Stomach smooth muscle (tissue), 2 donors: ENCODE measurements at regions not wholly inside any gene's neighbourhood (a gene's known extent, or its start where the extent isn't known, plus 50 kb on each side); places are given as distances from the start of the nearest gene placed in this dataset.

ENCODE experiments used
- H3K27ac ChIP-seq: one replicate; pipeline ENCODE4 v1.7.0; 2013; ENCODE audit warnings: mild to moderate bottlenecking, low read length, inconsistent platforms
- H3K27me3 ChIP-seq, 2 donors: one replicate each; pipeline ENCODE4 v1.7.0; 2013; ENCODE audit warnings: low read length in 2 of 2; ENCODE audit not compliant: insufficient read depth in 2 of 2, control insufficient read depth in 1 of 2
- H3K36me3 ChIP-seq, 2 donors: one replicate each; pipeline ENCODE4 v1.7.0; 2013; ENCODE audit warnings: low read length in 2 of 2; ENCODE audit not compliant: control insufficient read depth in 2 of 2, insufficient read depth in 2 of 2
- H3K4me1 ChIP-seq: one replicate; pipeline ENCODE4 v1.7.0; 2013; ENCODE audit warnings: low read length; ENCODE audit not compliant: control insufficient read depth, insufficient read depth
- H3K4me3 ChIP-seq, 2 donors: one replicate each; pipeline ENCODE4 v1.7.0; 2013; ENCODE audit warnings: low read length in 2 of 2
- H3K9ac ChIP-seq, 2 donors: one replicate each; pipeline ENCODE4 v1.7.0; 2013; ENCODE audit warnings: low read length in 2 of 2, mild to moderate bottlenecking in 1 of 2
- H3K9me3 ChIP-seq, 2 donors: one replicate each; pipeline ENCODE4 v1.7.0; 2013; ENCODE audit warnings: low read length in 2 of 2; ENCODE audit not compliant: control insufficient read depth in 2 of 2
- donor health status: healthy.
- donor health status: Pancreatic carcinoma.

DNA sequence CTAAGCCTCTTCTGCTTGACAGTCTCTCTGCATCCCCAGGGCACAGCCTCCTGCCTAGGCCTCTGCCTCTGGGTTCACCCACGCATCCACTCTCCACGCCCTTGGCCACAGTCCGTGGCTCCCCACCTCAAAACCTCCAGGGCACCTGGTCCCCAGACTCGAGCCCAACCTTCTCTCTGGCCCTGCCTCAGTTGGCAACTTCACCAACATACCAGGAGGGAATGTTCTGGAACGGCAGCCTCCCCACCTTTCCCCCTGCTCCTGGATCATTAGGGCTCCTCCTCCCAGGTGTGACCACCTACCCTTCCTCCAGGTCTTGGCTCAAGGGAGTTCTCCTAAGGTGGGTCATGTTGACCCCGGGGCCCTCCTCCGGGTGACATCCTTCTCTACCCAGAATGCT lies 69.1 kb downstream of the SOX1 start:
- no peak overlapping the region for H3K27ac ChIP-seq
- no peak overlapping the region for H3K9ac ChIP-seq
- H3K36me3 ChIP-seq = no peaks in the 10 kb centered on the region
- H3K27me3 ChIP-seq = peaks cover 12 to 13% of the 10 kb centered on the region in 2 donors
- peaks cover 4% of the 10 kb centered on the region for H3K4me1 ChIP-seq
- H3K4me3 ChIP-seq = no peak overlapping the region
- no peaks in the 10 kb centered on the region for H3K9me3 ChIP-seq

DNA sequence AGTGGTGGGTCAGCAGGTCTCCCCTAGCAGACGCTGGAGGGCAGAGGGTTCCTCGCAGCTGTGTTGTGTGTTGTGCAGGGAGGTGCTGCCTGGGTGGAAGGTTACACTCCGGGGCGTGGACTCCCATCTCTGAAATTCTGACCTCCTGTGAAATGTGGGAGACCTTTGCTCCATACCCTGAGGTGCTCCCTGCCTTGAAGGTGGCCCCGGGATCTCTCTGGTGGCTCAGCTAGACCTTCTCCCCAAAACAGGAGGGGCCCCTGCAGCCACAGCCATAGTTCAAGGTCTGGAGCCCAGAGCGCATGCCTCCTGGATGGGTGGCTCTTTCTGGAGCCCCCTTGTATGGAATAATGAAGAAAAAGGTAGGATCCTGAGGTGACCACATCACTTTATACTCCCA lies 70.2 kb downstream of the SOX1 start:
- no peaks in the 10 kb centered on the region for H3K36me3 ChIP-seq
- no peak overlapping the region for H3K27ac ChIP-seq
- no peak overlapping the region for H3K9ac ChIP-seq
- H3K27me3 ChIP-seq = peaks cover 13% of the 10 kb centered on the region in 2 donors
- H3K9me3 ChIP-seq = no peaks in the 10 kb centered on the region
- H3K4me1 ChIP-seq = peaks cover 4% of the 10 kb centered on the region
- no peak overlapping the region for H3K4me3 ChIP-seq

DNA sequence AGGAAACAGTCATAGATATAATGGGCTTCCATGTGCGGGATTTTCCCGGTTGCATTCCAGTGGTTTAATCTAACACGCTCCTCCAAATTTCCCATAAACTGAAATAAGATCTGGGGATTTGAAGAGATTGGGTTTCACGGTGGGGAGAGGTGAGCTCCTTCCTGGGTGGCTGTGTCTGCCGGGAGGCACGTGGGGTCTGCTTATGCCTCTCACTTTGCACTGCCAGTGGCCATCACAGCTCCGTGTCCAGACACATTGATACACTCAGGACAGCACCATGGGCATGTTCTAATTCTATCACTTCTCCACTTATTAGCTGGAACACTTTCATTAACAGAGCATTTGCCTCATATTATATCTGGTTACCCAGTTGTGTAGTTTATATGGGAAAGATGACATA lies 73.4 kb downstream of the SOX1 start:
- no peak overlapping the region for H3K27ac ChIP-seq
- no peaks in the 10 kb centered on the region for H3K36me3 ChIP-seq
- peaks cover 12 to 13% of the 10 kb centered on the region in 2 donors for H3K27me3 ChIP-seq
- no peak overlapping the region for H3K4me3 ChIP-seq
- H3K9me3 ChIP-seq = no peaks in the 10 kb centered on the region
- H3K4me1 ChIP-seq = no peaks in the 10 kb centered on the region
- no peak overlapping the region for H3K9ac ChIP-seq

DNA sequence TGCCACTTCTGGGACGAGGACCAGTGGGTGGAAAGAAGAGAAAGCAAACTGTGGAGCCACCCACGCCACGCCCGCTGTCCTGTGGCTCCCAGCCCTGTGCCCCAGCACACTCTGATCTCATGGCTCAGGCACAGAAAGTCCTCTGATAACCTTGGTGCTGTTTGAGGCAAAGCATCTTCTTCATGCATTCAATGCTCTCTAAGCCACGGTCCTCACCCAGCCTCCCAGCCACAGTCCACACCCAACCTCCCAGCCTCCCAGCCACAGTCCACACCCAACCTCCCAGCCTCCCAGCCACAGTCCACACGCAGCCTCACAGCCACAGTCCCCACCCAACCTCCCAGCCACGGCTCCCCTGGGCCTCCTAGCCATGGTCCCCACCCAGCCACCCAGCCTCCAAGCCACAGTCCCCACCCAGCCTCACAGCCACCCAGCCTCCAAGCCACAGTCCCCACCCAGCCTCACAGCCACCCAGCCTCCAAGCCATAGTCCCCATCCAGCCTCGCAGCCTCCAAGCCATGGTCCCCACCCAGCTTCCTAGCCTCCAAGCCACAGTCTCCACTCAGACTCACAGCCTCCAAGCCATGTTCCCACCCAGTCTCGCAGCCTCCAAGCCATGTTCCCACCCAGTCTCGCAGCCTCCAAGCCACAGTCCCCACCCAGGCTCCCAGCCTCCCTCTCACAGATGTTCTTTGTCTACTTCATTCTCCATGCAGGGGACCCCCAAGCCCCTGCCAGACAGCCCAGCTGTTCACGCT lies 74.9 kb downstream of the SOX1 start:
- Histone ChIP-seq H3K4me1 (no peaks in the 10 kb centered on the region), H3K9ac (no peak overlapping the region), H3K27me3 (peaks cover 9 to 13% of the 10 kb centered on the region in 2 donors), H3K27ac (no peak overlapping the region), H3K9me3 (no peaks in the 10 kb centered on the region), H3K36me3 (no peaks in the 10 kb centered on the region), H3K4me3 (no peak overlapping the region)

DNA sequence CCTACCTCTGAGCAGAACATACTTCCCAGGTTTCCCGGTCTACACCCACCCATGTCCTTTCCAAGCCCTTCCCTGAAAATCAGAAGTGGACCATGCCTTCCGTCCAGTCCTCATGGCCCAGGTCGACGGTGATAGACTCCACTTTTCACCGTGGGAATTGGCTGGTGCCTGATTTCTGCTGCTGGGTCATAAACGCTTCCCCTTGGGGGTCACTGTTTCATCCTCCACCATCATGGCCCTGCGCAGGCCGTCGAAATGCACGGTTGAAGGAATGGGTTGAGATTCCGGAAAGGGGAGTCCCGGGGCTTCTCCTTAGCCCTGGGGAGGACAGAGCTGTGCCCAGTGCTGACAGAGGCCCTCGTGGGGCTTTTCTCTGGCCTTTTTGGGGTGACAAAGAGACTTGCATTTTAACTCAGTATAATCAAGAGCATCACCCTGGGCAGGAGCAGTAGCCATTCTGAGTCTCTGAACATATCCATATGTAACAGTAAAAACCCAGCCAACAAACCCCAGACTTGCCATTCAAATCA lies 75.5 kb downstream of the SOX1 start:
- Histone ChIP-seq H3K27me3 (peaks cover 5 to 13% of the 10 kb centered on the region in 2 donors), H3K27ac (no peak overlapping the region), H3K4me1 (no peaks in the 10 kb centered on the region), H3K4me3 (no peak overlapping the region), H3K9me3 (no peaks in the 10 kb centered on the region), H3K9ac (no peak overlapping the region), H3K36me3 (no peaks in the 10 kb centered on the region)

DNA sequence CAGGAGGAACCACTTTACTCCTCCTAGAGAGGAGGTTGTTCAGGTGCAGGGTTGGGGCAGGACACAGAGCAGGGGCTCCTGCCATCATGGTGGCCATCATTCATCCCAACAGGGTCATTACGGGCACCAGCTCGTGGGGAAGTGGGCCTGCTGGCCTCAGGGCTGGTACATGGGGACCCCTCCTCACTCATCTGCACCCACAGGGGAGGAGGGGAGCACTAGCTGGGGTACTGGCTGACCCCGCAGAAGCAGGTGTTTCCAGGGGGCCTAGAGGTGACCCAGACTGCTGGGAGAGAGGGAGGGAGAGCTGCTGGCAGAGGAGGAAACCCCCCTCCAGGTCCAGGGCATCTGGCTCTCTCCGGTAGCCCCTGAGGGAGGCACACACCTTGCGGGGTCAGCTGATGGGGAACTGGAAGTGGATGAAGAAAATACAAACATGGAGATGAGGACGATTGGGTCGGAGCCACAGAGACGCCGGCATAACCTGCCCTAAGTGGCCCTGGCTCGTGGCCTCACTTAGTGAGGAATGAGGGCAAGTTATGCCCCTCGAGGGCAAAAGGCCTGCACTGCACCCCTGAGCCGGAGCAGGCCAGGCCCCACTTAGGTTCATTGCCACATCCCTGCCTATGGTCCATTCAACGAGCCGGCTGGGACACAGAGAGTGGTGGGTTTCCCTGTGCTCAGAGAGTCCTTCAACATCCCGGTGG lies 76.2 kb downstream of the SOX1 start:
- Histone ChIP-seq H3K9ac (no peak overlapping the region), H3K4me3 (no peak overlapping the region), H3K27me3 (peaks cover 5 to 13% of the 10 kb centered on the region in 2 donors), H3K36me3 (no peaks in the 10 kb centered on the region), H3K9me3 (no peaks in the 10 kb centered on the region), H3K27ac (no peak overlapping the region), H3K4me1 (no peaks in the 10 kb centered on the region)

DNA sequence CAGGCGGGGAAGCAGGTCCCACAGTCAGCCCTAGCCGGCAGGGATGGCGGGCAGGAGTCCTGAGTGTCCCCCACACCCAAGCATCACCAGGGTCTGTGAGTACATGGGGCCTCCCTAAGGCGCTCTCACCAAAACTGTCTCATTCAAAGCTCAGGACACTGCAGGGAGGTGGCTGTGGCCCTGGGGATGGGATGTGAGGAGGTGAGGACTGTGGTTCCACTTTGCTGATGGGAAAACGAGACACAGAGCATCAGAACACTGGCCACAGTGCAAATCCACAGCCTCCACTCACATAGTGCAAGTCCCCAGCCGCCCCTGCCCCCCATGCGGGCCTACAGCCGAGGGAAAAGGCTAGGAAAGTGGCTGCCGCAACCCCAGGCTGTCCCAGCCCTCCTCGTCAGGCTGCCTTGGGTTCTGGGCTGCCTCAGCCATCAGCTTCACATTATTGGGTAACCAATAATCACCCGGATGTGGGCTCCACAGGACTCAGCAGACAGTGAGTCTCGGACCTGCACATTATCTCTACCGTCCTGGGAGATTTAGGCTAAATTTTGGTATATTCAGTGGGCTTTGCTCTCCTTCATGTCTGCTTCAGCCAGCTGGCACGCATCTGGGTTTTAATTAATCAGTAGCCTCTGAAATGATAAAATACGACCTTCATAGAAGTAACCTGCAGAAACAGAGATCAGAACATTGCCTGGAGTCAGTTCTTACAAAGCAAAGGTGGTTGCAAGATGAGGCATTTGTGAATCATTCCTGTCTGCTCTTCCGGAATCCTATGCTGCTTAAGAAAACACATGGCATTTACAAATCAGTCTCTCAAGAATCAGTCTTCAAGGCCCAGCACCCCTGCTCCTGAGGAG lies 77.0 kb downstream of the SOX1 start:
- Histone ChIP-seq H3K27me3 (peaks cover 5 to 13% of the 10 kb centered on the region in 2 donors), H3K27ac (no peak overlapping the region), H3K4me1 (no peaks in the 10 kb centered on the region), H3K9ac (no peak overlapping the region), H3K4me3 (no peak overlapping the region), H3K9me3 (no peaks in the 10 kb centered on the region), H3K36me3 (no peaks in the 10 kb centered on the region)

DNA sequence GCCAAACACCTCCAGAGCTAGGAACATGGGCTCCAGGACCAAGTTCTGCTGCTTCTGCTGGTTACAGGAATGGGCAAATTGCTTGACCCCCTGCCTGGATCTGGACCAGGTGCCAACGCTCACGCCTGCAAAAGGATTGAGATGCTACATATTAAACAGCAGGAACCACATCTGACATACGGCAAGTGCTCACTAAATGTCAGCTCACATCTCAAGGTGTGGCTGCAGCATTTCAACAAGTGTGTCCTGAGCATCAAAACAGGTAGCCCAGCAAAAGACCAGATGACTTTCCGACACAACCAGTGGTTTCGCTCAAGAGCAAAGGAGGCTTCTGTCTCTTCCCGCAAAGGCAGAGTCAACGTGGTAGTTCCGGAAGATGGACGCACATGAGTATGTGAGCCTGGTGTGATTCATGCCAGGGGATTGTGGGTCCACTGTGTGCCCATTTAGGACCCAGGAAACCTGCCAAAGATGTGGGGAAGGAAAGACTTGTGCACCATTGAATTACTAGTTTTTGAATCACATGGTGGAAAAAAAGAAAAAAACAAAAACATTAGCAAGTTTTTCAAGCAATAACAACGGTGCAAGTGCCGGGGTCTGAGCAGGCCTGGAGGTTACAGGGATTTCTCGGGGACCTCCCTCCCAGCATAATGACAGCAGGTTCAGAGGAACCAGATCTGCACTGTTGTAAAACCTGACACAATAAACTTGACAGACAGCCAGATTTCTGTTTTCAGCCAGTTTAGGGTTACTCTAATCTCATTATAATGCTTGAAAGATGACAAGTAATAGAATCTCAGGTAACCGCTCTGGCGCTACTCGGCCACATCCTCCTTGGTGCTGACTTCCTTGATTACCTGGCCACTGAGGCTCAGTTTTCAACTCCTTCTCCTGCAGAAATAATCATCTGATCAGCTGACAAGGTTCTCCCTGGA lies 77.9 kb downstream of the SOX1 start:
- H3K9ac ChIP-seq = no peak overlapping the region
- H3K4me3 ChIP-seq = no peak overlapping the region
- peaks cover 7 to 13% of the 10 kb centered on the region in 2 donors for H3K27me3 ChIP-seq
- H3K4me1 ChIP-seq = no peaks in the 10 kb centered on the region
- no peaks in the 10 kb centered on the region for H3K9me3 ChIP-seq
- no peaks in the 10 kb centered on the region for H3K36me3 ChIP-seq
- H3K27ac ChIP-seq = no peak overlapping the region

DNA sequence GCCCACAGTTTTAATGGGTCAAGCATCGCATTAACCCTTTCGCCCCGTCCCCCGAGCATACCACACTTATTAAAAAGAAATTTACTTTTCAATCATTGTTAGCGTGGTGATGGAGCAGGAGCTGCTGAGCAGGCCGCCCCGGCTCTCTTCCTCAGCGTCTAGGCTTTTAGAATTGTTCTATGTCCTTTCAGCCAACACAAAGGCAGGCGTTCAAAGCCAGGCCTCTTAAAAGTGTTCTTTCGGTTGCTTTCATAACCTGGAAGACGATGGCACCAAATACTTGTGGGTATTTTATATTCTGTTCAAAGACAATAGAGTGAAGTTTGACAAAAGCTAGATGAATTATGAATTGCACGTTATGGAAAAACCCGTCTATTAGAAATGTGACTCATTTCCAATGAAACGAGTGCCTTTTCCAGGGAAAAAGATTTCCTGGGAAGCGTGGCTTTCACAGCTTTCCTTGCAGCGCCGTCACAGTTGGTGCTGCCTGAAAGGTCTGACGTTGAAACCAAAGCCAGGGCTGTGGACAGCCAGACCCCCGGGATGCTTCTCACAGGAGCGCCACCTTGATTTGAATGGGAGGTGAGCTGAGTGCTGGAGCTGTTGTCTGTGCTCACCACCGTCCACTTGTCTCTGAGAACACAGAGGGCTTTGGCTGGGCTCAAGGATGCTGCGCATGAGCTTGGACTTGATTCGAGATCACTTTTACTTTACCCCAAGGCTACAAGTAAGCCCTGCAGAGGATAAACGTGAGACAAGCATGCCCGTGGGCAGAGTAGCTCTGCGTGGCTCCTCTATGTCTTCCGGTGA lies 78.8 kb downstream of the SOX1 start:
- H3K36me3 ChIP-seq = no peaks in the 10 kb centered on the region
- no peak overlapping the region for H3K27ac ChIP-seq
- H3K4me3 ChIP-seq = no peak overlapping the region
- peaks cover 7 to 8% of the 10 kb centered on the region in 2 donors for H3K27me3 ChIP-seq
- no peaks in the 10 kb centered on the region for H3K9me3 ChIP-seq
- no peaks in the 10 kb centered on the region for H3K4me1 ChIP-seq
- H3K9ac ChIP-seq = no peak overlapping the region
